BLaER1 (cell line): ENCODE measurements at regions not wholly inside any gene's neighbourhood (a gene's known extent, or its start where the extent isn't known, plus 50 kb on each side); places are given as distances from the start of the nearest gene placed in this dataset.

Source experiments
- H3K27ac ChIP-seq: shearing (Covaris generic); formaldehyde crosslinking; 2 replicates; pipeline ENCODE4 v1.8.1; 2022
- H3K27me3 ChIP-seq: shearing (Covaris generic); formaldehyde crosslinking; 2 replicates; pipeline ENCODE4 v1.8.1; 2022
- H3K36me3 ChIP-seq: shearing (Covaris generic); formaldehyde crosslinking; 2 replicates; pipeline ENCODE4 v1.8.1; 2022
- H3K4me1 ChIP-seq: shearing (Covaris generic); formaldehyde crosslinking; 2 replicates; pipeline ENCODE4 v1.8.1; 2022
- H3K4me2 ChIP-seq: shearing (Covaris generic); formaldehyde crosslinking; 2 replicates; pipeline ENCODE4 v1.8.1; 2022
- H3K4me3 ChIP-seq: shearing (Covaris generic); formaldehyde crosslinking; 2 replicates; pipeline ENCODE4 v1.8.1; 2022
- H3K9ac ChIP-seq: shearing (Covaris generic); formaldehyde crosslinking; 2 replicates; pipeline ENCODE4 v1.8.1; 2022
- H3K9me3 ChIP-seq: shearing (Covaris generic); formaldehyde crosslinking; 2 replicates; pipeline ENCODE4 v1.8.1; 2022
- H4K20me1 ChIP-seq: shearing (Covaris generic); formaldehyde crosslinking; 2 replicates; pipeline ENCODE4 v1.8.1; 2022
- Cebpa-rat ChIP-seq: shearing (Covaris generic); IDR thresholded peaks from 2 replicates; pipeline ENCODE4 v1.8.1; 2022

DNA sequence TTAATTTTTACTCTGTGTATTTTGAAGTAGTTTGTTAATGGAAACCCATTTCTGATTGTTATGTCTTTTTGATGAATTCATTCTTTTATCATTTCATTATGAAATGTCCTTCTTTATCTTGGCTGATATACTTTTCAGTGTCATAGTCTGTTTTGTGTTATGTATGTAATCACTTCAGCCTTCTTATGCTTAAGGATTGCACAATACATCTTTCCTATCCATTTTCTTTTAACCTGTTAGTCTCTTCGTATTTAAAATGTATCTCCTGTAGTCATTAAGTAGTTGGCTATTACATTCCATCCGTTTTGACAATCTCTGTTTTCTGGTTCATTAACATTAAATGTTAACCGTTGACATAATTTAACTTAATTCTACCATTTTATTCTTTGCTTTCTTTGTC, 344.6 kb upstream of the CTNND2 start:
- peak; percentile 12; the same call in 1 of the 2 replicates for TF ChIP-seq Cebpa-rat
- Histone ChIP-seq H3K27me3 (no peaks in the 10 kb centered on the region), H3K36me3 (no peaks in the 10 kb centered on the region), H3K9ac (no peak overlapping the region), H4K20me1 (no peaks in the 10 kb centered on the region), H3K9me3 (no peaks in the 10 kb centered on the region), H3K4me3 (no peak overlapping the region), H3K4me1 (no peaks in the 10 kb centered on the region), H3K4me2 (no peak overlapping the region), H3K27ac (no peak overlapping the region)

DNA sequence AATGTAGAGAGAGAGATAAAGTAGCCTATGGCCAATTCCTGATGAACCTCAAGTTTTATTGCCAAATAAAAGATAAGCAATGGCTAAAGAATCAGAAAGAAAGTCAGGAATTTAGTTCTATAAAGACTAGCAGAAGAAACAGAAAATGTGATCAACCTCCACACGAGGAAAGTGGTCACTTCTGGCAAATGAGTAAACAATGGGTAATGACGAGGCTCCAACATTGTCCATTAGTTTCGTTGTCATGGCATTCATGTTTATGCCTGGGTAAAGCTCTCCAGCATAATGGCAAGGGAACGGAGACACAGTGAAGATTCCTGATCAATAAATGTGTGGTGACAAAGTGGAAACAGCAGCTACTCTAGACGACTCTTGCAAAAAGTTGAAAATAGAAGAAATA, 341.8 kb upstream of the CTNND2 start:
- Histone ChIP-seq H3K36me3 (no peaks in the 10 kb centered on the region), H3K4me3 (no peak overlapping the region), H4K20me1 (no peaks in the 10 kb centered on the region), H3K27me3 (no peaks in the 10 kb centered on the region), H3K4me2 (no peak overlapping the region), H3K4me1 (no peaks in the 10 kb centered on the region), H3K9me3 (no peaks in the 10 kb centered on the region), H3K9ac (no peak overlapping the region), H3K27ac (no peak overlapping the region)
- TF ChIP-seq Cebpa-rat = no peak

DNA sequence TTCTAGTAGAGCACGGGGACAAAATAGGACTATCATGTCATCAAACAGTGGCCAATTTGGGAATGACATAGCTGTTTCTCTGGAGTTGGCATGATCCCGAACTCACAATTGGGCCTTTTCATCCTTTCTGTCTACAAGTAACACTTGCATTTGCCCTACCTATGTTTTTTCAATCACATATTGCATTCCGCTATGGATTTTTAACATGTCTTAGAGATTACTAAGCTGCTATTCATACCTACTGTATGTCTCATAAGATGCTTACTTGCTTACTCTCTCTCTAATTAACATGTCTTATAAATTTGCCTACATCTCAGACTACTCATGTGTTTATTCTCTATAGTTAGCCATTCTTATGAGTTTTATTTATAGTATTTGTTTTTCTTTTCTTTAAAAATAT, 341.2 kb upstream of the CTNND2 start:
- Histone ChIP-seq H3K36me3 (no peaks in the 10 kb centered on the region), H3K4me1 (no peaks in the 10 kb centered on the region), H4K20me1 (no peaks in the 10 kb centered on the region), H3K4me2 (no peak overlapping the region), H3K27me3 (no peaks in the 10 kb centered on the region), H3K9me3 (no peaks in the 10 kb centered on the region), H3K9ac (no peak overlapping the region), H3K4me3 (no peak overlapping the region), H3K27ac (no peak overlapping the region)
- TF ChIP-seq Cebpa-rat = no peak

GRCh38 chr5:12242950-12243888, 339.0 kb upstream of the CTNND2 start:
- Histone ChIP-seq H3K9ac (no peak overlapping the region), H3K36me3 (no peaks in the 10 kb centered on the region), H3K27me3 (no peaks in the 10 kb centered on the region), H3K4me2 (no peak overlapping the region), H3K4me1 (no peaks in the 10 kb centered on the region), H4K20me1 (no peaks in the 10 kb centered on the region), H3K9me3 (no peaks in the 10 kb centered on the region), H3K27ac (no peak overlapping the region), H3K4me3 (no peak overlapping the region)
- no peak for TF ChIP-seq Cebpa-rat

GRCh38 chr5:12237837-12238575, 333.8 kb upstream of the CTNND2 start:
- no peaks in the 10 kb centered on the region for H3K27me3 ChIP-seq
- H3K27ac ChIP-seq = no peak overlapping the region
- H3K4me1 ChIP-seq = no peaks in the 10 kb centered on the region
- H4K20me1 ChIP-seq = no peaks in the 10 kb centered on the region
- no peak for TF ChIP-seq Cebpa-rat
- H3K4me3 ChIP-seq = no peak overlapping the region
- H3K9ac ChIP-seq = no peak overlapping the region
- no peak overlapping the region for H3K4me2 ChIP-seq
- H3K9me3 ChIP-seq = peaks cover 3% of the 10 kb centered on the region; the same call in 1 of the 2 replicates
- no peaks in the 10 kb centered on the region for H3K36me3 ChIP-seq

- peaks cover 3% of the 10 kb centered on the region; the same call in 1 of the 2 replicates for H3K9me3 ChIP-seq
- no peak overlapping the region for H3K4me2 ChIP-seq
- no peaks in the 10 kb centered on the region for H3K27me3 ChIP-seq
- no peak overlapping the region for H3K27ac ChIP-seq
- H3K9ac ChIP-seq = no peak overlapping the region
- no peaks in the 10 kb centered on the region for H4K20me1 ChIP-seq
- no peak for TF ChIP-seq Cebpa-rat
- H3K4me3 ChIP-seq = no peak overlapping the region
- H3K4me1 ChIP-seq = no peaks in the 10 kb centered on the region
- no peaks in the 10 kb centered on the region for H3K36me3 ChIP-seq
Observed at GRCh38 chr5:12230659-12231058, 326.4 kb upstream of the CTNND2 start.

GRCh38 chr5:12217039-12217438, 312.8 kb upstream of the CTNND2 start:
- Histone ChIP-seq H3K4me2 (no peak overlapping the region), H4K20me1 (no peaks in the 10 kb centered on the region), H3K36me3 (no peaks in the 10 kb centered on the region), H3K9me3 (no peaks in the 10 kb centered on the region), H3K4me1 (no peaks in the 10 kb centered on the region), H3K9ac (no peak overlapping the region), H3K4me3 (no peak overlapping the region), H3K27me3 (no peaks in the 10 kb centered on the region), H3K27ac (no peak overlapping the region)
- no peak for TF ChIP-seq Cebpa-rat

GRCh38 chr5:12214267-12215015, 310.2 kb upstream of the CTNND2 start:
- Histone ChIP-seq H3K4me1 (no peaks in the 10 kb centered on the region), H3K4me2 (no peak overlapping the region), H3K36me3 (no peaks in the 10 kb centered on the region), H4K20me1 (no peaks in the 10 kb centered on the region), H3K9me3 (no peaks in the 10 kb centered on the region), H3K27me3 (no peaks in the 10 kb centered on the region), H3K27ac (no peak overlapping the region), H3K9ac (no peak overlapping the region), H3K4me3 (no peak overlapping the region)
- TF ChIP-seq Cebpa-rat = no peak

- no peak overlapping the region for H3K4me3 ChIP-seq
- H3K9me3 ChIP-seq = no peaks in the 10 kb centered on the region
- H3K27ac ChIP-seq = no peak overlapping the region
- H3K27me3 ChIP-seq = no peaks in the 10 kb centered on the region
- H4K20me1 ChIP-seq = no peaks in the 10 kb centered on the region
- TF ChIP-seq Cebpa-rat = no peak
- H3K9ac ChIP-seq = no peak overlapping the region
- no peak overlapping the region for H3K4me2 ChIP-seq
- H3K36me3 ChIP-seq = no peaks in the 10 kb centered on the region
- peaks cover 9% of the 10 kb centered on the region for H3K4me1 ChIP-seq
Observed at GRCh38 chr5:12208366-12209100, 304.3 kb upstream of the CTNND2 start.
